ENCODE measurements at regions not wholly inside any gene's neighbourhood (a gene's known extent, or its start where the extent isn't known, plus 50 kb on each side); places are given as distances from the start of the nearest gene placed in this dataset.

DNA sequence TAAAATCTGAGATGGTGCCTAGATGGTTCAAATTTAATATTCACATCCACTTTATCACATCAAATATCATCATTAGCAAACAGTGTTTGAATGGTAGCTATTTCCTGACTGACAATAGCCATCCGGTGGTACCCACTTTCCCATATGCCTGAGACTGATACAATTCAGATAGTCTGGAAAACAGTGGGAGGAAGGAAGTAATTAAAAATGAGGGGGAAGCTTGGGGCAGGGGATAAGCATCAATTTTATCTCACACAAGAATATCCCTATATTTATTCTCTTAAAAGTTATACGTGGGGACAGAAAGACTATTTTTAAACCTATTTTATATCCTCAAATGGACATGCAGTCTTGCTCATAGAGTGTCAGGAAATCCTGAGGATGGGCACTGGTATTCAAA lies 122.5 kb upstream of the GAP43 start:
- H3K27ac ChIP-seq (ENCODE audit: extremely low read length, insufficient read depth, low read length) = no peak overlapping the region
- no peaks in the 10 kb centered on the region for H3K79me2 ChIP-seq (ENCODE audit: insufficient read depth, low read length)
- BruUV-seq (replicated peaks) = no TSS peak
- no peak overlapping the region for H3K4me3 ChIP-seq (replicated peaks in 1 of 3; ENCODE audit: insufficient read depth in 1 of 3, low read depth in 2 of 3, low read length in 3 of 3)
- no peaks in the 10 kb centered on the region for H3K36me3 ChIP-seq (replicated peaks in 1 of 2; ENCODE audit: control insufficient read depth in 1 of 2, insufficient read depth in 2 of 2, low read length in 2 of 2)
- no peak for TF ChIP-seq ESRRA (CRISPR knock-in tag; IDR thresholded peaks at IDR 0.05; ENCODE audit: low read depth)
- TF ChIP-seq ZNF550 (CRISPR knock-in tag; IDR thresholded peaks at IDR 0.05; ENCODE audit: borderline replicate concordance) = no peak
- TF ChIP-seq ZNF24 (IDR thresholded peaks at IDR 0.05) = no peak
- TF ChIP-seq, protein P1, sequence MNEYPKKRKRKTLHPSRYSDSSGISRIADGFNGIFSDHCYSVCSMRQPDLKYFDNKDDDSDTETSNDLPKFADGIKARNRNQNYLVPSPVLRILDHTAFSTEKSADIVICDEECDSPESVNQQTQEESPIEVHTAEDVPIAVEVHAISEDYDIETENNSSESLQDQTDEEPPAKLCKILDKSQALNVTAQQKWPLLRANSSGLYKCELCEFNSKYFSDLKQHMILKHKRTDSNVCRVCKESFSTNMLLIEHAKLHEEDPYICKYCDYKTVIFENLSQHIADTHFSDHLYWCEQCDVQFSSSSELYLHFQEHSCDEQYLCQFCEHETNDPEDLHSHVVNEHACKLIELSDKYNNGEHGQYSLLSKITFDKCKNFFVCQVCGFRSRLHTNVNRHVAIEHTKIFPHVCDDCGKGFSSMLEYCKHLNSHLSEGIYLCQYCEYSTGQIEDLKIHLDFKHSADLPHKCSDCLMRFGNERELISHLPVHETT (CRISPR knock-in tag; conservative IDR thresholded peaks at IDR 0.05) = no peak
- no peak for TF ChIP-seq JUND (CRISPR knock-in tag; IDR thresholded peaks at IDR 0.05)
- TF ChIP-seq, protein P2, sequence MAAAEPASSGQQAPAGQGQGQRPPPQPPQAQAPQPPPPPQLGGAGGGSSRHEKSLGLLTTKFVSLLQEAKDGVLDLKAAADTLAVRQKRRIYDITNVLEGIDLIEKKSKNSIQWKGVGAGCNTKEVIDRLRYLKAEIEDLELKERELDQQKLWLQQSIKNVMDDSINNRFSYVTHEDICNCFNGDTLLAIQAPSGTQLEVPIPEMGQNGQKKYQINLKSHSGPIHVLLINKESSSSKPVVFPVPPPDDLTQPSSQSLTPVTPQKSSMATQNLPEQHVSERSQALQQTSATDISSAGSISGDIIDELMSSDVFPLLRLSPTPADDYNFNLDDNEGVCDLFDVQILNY (CRISPR knock-in tag; conservative IDR thresholded peaks at IDR 0.05) = no peak
- TF ChIP-seq, protein P3, sequence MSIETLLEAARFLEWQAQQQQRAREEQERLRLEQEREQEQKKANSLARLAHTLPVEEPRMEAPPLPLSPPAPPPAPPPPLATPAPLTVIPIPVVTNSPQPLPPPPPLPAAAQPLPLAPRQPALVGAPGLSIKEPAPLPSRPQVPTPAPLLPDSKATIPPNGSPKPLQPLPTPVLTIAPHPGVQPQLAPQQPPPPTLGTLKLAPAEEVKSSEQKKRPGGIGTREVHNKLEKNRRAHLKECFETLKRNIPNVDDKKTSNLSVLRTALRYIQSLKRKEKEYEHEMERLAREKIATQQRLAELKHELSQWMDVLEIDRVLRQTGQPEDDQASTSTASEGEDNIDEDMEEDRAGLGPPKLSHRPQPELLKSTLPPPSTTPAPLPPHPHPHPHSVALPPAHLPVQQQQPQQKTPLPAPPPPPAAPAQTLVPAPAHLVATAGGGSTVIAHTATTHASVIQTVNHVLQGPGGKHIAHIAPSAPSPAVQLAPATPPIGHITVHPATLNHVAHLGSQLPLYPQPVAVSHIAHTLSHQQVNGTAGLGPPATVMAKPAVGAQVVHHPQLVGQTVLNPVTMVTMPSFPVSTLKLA (IDR thresholded peaks at IDR 0.05) = no peak
- no peak for TF ChIP-seq ZNF432 (CRISPR knock-in tag; IDR thresholded peaks at IDR 0.05; ENCODE audit: borderline replicate concordance)
- no peak for TF ChIP-seq SP4 (CRISPR knock-in tag; IDR thresholded peaks at IDR 0.05)
- TF ChIP-seq REXO4 (CRISPR knock-in tag; IDR thresholded peaks at IDR 0.05; ENCODE audit: borderline replicate concordance) = no peak
- TF ChIP-seq, protein P4, sequence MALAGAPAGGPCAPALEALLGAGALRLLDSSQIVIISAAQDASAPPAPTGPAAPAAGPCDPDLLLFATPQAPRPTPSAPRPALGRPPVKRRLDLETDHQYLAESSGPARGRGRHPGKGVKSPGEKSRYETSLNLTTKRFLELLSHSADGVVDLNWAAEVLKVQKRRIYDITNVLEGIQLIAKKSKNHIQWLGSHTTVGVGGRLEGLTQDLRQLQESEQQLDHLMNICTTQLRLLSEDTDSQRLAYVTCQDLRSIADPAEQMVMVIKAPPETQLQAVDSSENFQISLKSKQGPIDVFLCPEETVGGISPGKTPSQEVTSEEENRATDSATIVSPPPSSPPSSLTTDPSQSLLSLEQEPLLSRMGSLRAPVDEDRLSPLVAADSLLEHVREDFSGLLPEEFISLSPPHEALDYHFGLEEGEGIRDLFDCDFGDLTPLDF (CRISPR knock-in tag; IDR thresholded peaks at IDR 0.05) = no peak
- TF ChIP-seq HNRNPL (IDR thresholded peaks at IDR 0.05; ENCODE audit: low read depth, low read length) = no peak
- TF ChIP-seq TCF12 (IDR thresholded peaks at IDR 0.05) = no peak
- TF ChIP-seq TCF12 (CRISPR knock-in tag; IDR thresholded peaks at IDR 0.05) = no peak
- TF ChIP-seq, protein P5, sequence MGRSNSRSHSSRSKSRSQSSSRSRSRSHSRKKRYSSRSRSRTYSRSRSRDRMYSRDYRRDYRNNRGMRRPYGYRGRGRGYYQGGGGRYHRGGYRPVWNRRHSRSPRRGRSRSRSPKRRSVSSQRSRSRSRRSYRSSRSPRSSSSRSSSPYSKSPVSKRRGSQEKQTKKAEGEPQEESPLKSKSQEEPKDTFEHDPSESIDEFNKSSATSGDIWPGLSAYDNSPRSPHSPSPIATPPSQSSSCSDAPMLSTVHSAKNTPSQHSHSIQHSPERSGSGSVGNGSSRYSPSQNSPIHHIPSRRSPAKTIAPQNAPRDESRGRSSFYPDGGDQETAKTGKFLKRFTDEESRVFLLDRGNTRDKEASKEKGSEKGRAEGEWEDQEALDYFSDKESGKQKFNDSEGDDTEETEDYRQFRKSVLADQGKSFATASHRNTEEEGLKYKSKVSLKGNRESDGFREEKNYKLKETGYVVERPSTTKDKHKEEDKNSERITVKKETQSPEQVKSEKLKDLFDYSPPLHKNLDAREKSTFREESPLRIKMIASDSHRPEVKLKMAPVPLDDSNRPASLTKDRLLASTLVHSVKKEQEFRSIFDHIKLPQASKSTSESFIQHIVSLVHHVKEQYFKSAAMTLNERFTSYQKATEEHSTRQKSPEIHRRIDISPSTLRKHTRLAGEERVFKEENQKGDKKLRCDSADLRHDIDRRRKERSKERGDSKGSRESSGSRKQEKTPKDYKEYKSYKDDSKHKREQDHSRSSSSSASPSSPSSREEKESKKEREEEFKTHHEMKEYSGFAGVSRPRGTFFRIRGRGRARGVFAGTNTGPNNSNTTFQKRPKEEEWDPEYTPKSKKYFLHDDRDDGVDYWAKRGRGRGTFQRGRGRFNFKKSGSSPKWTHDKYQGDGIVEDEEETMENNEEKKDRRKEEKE (IDR thresholded peaks at IDR 0.05) = no peak
- H4K20me1 ChIP-seq (ENCODE audit: insufficient read depth, low read length) = no peaks in the 10 kb centered on the region
- no peak overlapping the region for H2AFZ ChIP-seq (ENCODE audit: low read length)
- no peaks in the 10 kb centered on the region; the same call in 1 of the 2 replicates for H3K9me3 ChIP-seq (ENCODE audit: low read length)
- no peak for FAIRE-seq
- ChIA-PET CTCF (ENCODE audit: low intra/inter-chr PET ratio, low total read pairs) (no interaction called here), POLR2A (no interaction called here)
- H3K4me1 ChIP-seq (ENCODE audit: insufficient read depth, low read length) = no peaks in the 10 kb centered on the region
- no peaks in the 10 kb centered on the region for H3K27me3 ChIP-seq (ENCODE audit: control insufficient read depth in 1 of 2, insufficient read depth in 2 of 2, low read length in 2 of 2)
- no peak for DNase-seq (ENCODE audit: low spot score)
- ATAC-seq = no peak
- no peak overlapping the region for H3K9ac ChIP-seq (ENCODE audit: insufficient read depth, low read depth, low read length)
- WGBS (ENCODE audit: low lambda C conversion rate) = 18% methylated on average over 2 of the region's 2 CpGs
- intact Hi-C loops (cut with micrococcal nuclease; ENCODE audit: unreplicated experiment) = no loop called here
- in situ Hi-C loops (cut with HindIII; ENCODE audit: extremely low pct_ligation_motif_present, low pct_unique_long_range_greater_than_20kb) = no loop called here
- no peak overlapping the region for H3K4me2 ChIP-seq (ENCODE audit: low read depth, low read length)

Data from HepG2 (cell line).